Neural cell (in vitro differentiated cells): ENCODE measurements at regions not wholly inside any gene's neighbourhood (a gene's known extent, or its start where the extent isn't known, plus 50 kb on each side); places are given as distances from the start of the nearest gene placed in this dataset.

ENCODE experiments used
- H2AFZ ChIP-seq: fragments of 200-600, 300-800 bp; sonication (generic), shearing (Covaris generic); 2 replicates; pipeline ENCODE4 v1.6.0; 2014; ENCODE audit warnings: low read depth, mild to moderate bottlenecking, antibody characterized with exemption, low read length, moderate library complexity
- H3F3A ChIP-seq: fragments of 200-600 bp; shearing (Covaris generic); 2 replicates; pipeline ENCODE4 v1.6.1; 2016; ENCODE audit warnings: mild to moderate bottlenecking, moderate library complexity, mixed read lengths, antibody characterized with exemption, low read length; ENCODE audit not compliant: insufficient read depth, poor library complexity, severe bottlenecking
- H3K27ac ChIP-seq: fragments of 200-600, 300-800 bp; sonication (generic), shearing (Covaris generic); 2 replicates; pipeline ENCODE4 v1.5.1; 2014; ENCODE audit warnings: mild to moderate bottlenecking, low read length, moderate library complexity
- H3K27me3 ChIP-seq: fragments of 300-800, 200-600 bp; sonication (generic), shearing (Covaris generic); 2 replicates; pipeline ENCODE4 v1.6.0; 2014; ENCODE audit warnings: mild to moderate bottlenecking, low read depth, low read length, moderate library complexity; ENCODE audit not compliant: insufficient read depth
- H3K36me3 ChIP-seq: fragments of 300-800, 200-600 bp; sonication (generic), shearing (Covaris generic); 2 replicates; pipeline ENCODE4 v1.5.1; 2014; ENCODE audit warnings: mild to moderate bottlenecking, antibody characterized with exemption, low read length, moderate library complexity; ENCODE audit not compliant: insufficient read depth
- H3K4me2 ChIP-seq: fragments of 300-800, 200-600 bp; sonication (generic), shearing (Covaris generic); 2 replicates; pipeline ENCODE4 v1.6.0; 2014; ENCODE audit warnings: mild to moderate bottlenecking, low read length
- H3K4me3 ChIP-seq: fragments of 300-800, 200-600 bp; sonication (generic), shearing (Covaris generic); 2 replicates; pipeline ENCODE4 v1.5.1; 2014; ENCODE audit warnings: mild to moderate bottlenecking, low read length, moderate library complexity
- H3K79me2 ChIP-seq: fragments of 200-600 bp; shearing (Covaris generic); replicated peaks from 2 replicates; pipeline ENCODE4 v1.6.0; 2014; ENCODE audit warnings: mild to moderate bottlenecking, low read length, moderate library complexity; ENCODE audit not compliant: insufficient read depth
- H3K9ac ChIP-seq: fragments of 300-800, 200-600 bp; sonication (generic), shearing (Covaris generic); 2 replicates; pipeline ENCODE4 v1.6.1; 2016; ENCODE audit warnings: mild to moderate bottlenecking, low read length, mixed read lengths
- H3K9me2 ChIP-seq: fragments of 200-600 bp; shearing (Covaris generic); 2 replicates; pipeline ENCODE4 v1.6.1; 2016; ENCODE audit warnings: mild to moderate bottlenecking, low read length, mixed read lengths; ENCODE audit not compliant: insufficient read depth
- H3K9me3 ChIP-seq: fragments of 200-600, 300-800 bp; sonication (generic), shearing (Covaris generic); 2 replicates; pipeline ENCODE4 v1.6.1; 2016; ENCODE audit warnings: mild to moderate bottlenecking, mixed run types, low read length, moderate library complexity, mixed read lengths
- H4K20me1 ChIP-seq: fragments of 200-600 bp; shearing (Covaris generic); 2 replicates; pipeline ENCODE4 v1.6.1; 2016; ENCODE audit warnings: mild to moderate bottlenecking, mixed run types; ENCODE audit not compliant: insufficient read depth
- EZH2 ChIP-seq: fragments of 200-600, 300-800 bp; shearing (Covaris generic), sonication (generic); IDR thresholded peaks from 2 replicates; pipeline ENCODE4 v1.6.1; 2014; ENCODE audit warnings: antibody characterized with exemption, low read length, borderline replicate concordance, mild to moderate bottlenecking; ENCODE audit not compliant: insufficient read depth, poor library complexity, severe bottlenecking
- MXI1 ChIP-seq: fragments of 450-650 bp; conservative IDR thresholded peaks from 2 replicates; pipeline ENCODE4 v1.6.1; 2014; ENCODE audit warnings: antibody characterized with exemption, mild to moderate bottlenecking; ENCODE audit not compliant: poor library complexity, severe bottlenecking
- POLR2AphosphoS5 ChIP-seq: IDR thresholded peaks from 2 replicates; pipeline ENCODE4 v1.6.1; 2012
- RAD21 ChIP-seq: fragments of 450-650 bp; conservative IDR thresholded peaks from 2 replicates; pipeline ENCODE4 v1.6.1; 2014; ENCODE audit warnings: antibody characterized with exemption, mild to moderate bottlenecking, moderate library complexity
- SMC3 ChIP-seq: fragments of 450-650 bp; conservative IDR thresholded peaks from 2 replicates; pipeline ENCODE4 v1.6.1; 2014; ENCODE audit warnings: antibody characterized with exemption, mild to moderate bottlenecking, moderate library complexity; ENCODE audit not compliant: poor library complexity
- TAF1 ChIP-seq: IDR thresholded peaks from 2 replicates; pipeline ENCODE4 v1.6.1; 2012; ENCODE audit warnings: low read depth
- TF ChIP-seq, protein P1 (sequence below): IDR thresholded peaks from 2 replicates; pipeline ENCODE4 v1.6.1; 2012; ENCODE audit warnings: borderline replicate concordance

DNA sequence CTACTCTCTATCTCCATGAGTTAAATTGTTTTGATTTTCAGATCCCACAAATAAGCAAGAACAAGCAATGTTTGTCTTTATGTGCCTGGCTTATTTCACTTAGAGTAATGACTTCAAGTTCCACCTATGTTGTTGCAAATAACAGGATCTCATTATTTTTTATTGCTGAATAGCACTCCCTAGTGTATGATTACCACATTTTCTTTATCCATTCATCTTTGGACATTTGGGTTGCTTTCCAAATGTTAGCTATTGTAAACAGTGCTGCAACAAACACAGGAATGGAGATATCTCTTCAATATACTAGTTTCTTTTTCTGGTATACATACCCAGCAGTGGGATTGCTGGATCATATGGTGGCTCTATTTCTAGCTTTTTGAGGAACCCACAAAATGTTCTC lies 136.0 kb downstream of the SLITRK2 start:
- no peak overlapping the region for H3K27ac ChIP-seq
- H3F3A ChIP-seq: no peaks in the 10 kb centered on the region
- no peak overlapping the region for H3K9ac ChIP-seq
- no peak overlapping the region for H3K4me2 ChIP-seq
- no peaks in the 10 kb centered on the region for H3K36me3 ChIP-seq
- TF ChIP-seq POLR2AphosphoS5: no peak
- TF ChIP-seq EZH2: no peak
- TF ChIP-seq RAD21: no peak
- TF ChIP-seq MXI1: no peak
- TF ChIP-seq, protein P1, sequence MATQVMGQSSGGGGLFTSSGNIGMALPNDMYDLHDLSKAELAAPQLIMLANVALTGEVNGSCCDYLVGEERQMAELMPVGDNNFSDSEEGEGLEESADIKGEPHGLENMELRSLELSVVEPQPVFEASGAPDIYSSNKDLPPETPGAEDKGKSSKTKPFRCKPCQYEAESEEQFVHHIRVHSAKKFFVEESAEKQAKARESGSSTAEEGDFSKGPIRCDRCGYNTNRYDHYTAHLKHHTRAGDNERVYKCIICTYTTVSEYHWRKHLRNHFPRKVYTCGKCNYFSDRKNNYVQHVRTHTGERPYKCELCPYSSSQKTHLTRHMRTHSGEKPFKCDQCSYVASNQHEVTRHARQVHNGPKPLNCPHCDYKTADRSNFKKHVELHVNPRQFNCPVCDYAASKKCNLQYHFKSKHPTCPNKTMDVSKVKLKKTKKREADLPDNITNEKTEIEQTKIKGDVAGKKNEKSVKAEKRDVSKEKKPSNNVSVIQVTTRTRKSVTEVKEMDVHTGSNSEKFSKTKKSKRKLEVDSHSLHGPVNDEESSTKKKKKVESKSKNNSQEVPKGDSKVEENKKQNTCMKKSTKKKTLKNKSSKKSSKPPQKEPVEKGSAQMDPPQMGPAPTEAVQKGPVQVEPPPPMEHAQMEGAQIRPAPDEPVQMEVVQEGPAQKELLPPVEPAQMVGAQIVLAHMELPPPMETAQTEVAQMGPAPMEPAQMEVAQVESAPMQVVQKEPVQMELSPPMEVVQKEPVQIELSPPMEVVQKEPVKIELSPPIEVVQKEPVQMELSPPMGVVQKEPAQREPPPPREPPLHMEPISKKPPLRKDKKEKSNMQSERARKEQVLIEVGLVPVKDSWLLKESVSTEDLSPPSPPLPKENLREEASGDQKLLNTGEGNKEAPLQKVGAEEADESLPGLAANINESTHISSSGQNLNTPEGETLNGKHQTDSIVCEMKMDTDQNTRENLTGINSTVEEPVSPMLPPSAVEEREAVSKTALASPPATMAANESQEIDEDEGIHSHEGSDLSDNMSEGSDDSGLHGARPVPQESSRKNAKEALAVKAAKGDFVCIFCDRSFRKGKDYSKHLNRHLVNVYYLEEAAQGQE: no peak
- no peak for TF ChIP-seq SMC3
- H3K27me3 ChIP-seq: no peaks in the 10 kb centered on the region
- H2AFZ ChIP-seq: no peak overlapping the region
- H3K79me2 ChIP-seq: no peaks in the 10 kb centered on the region
- no peak overlapping the region for H3K4me3 ChIP-seq
- no peaks in the 10 kb centered on the region for H3K9me2 ChIP-seq
- H4K20me1 ChIP-seq: no peaks in the 10 kb centered on the region
- no peaks in the 10 kb centered on the region for H3K9me3 ChIP-seq

DNA sequence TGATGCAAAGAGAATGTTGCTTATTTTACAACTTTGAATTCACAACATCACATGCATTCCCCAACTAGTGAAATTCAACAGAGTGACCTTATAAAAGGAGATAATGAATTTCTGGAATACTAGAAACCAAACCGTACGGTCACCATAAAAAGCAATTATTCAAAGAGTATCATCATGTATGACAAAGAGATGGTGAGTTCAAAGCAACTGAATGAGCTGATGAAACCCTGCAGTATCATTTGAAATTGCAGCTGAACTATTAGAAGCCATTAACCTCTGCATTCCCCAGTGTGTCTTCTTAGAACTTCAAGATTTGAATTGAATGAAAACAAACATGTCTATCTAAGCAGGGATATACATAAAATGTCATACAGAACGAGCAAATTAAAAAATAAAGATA lies 172.4 kb downstream of the SLITRK2 start:
- Histone ChIP-seq H3K9me2 (no peaks in the 10 kb centered on the region), H3K9me3 (no peaks in the 10 kb centered on the region)

More for the DNA sequence above, 172.4 kb downstream of the SLITRK2 start:
- Histone ChIP-seq H3K4me3 (no peak overlapping the region), H3K79me2 (no peaks in the 10 kb centered on the region), H3K36me3 (no peaks in the 10 kb centered on the region), H4K20me1 (no peaks in the 10 kb centered on the region), H3K9ac (no peak overlapping the region), H3K27me3 (no peaks in the 10 kb centered on the region), H3K4me2 (no peak overlapping the region), H2AFZ (no peak overlapping the region), H3F3A (no peaks in the 10 kb centered on the region), H3K27ac (no peak overlapping the region)
- TF ChIP-seq, protein P1: no peak
- no peak for TF ChIP-seq TAF1
